Lung (tissue), 11 donors: ENCODE measurements at regions not wholly inside any gene's neighbourhood (a gene's known extent, or its start where the extent isn't known, plus 50 kb on each side); places are given as distances from the start of the nearest gene placed in this dataset.

Source experiments
- ATAC-seq: fragments of 200-7000 bp; cut with Tn5 transposase; one replicate; pipeline ENCODE4 v1.9.1; 2020; ENCODE audit warnings: moderate number of reproducible peaks; ENCODE audit not compliant: insufficient read depth, low FRiP score
- DNase-seq, 3 donors: peaks; one replicate each; pipeline ENCODE4 v3.0.0-alpha.2; 2013 to 2017
- H3K27ac ChIP-seq, 2 donors: one replicate each; pipeline ENCODE4 v1.5.1; 2013; ENCODE audit warnings: mild to moderate bottlenecking in 2 of 2, moderate library complexity in 2 of 2, control low read depth in 1 of 2, inconsistent platforms in 1 of 2, low read depth in 1 of 2, low read length in 1 of 2
- H3K27me3 ChIP-seq, 3 donors: one replicate each; pipeline ENCODE4 v1.5.1; 2013; ENCODE audit warnings: low read length in 2 of 3; ENCODE audit not compliant: control insufficient read depth in 3 of 3, insufficient read depth in 3 of 3
- H3K36me3 ChIP-seq, 4 donors: one replicate each; pipeline ENCODE4 v1.5.1; 2013; ENCODE audit warnings: low read length in 4 of 4, mild to moderate bottlenecking in 1 of 4, moderate library complexity in 1 of 4; ENCODE audit not compliant: control insufficient read depth in 4 of 4, insufficient read depth in 4 of 4
- H3K4me1 ChIP-seq, 5 donors: one replicate each; pipeline ENCODE4 v1.5.1; 2013; ENCODE audit warnings: low read length in 5 of 5, mild to moderate bottlenecking in 2 of 5, moderate library complexity in 1 of 5; ENCODE audit not compliant: control insufficient read depth in 5 of 5, insufficient read depth in 5 of 5
- H3K4me3 ChIP-seq: one replicate; pipeline ENCODE4 v1.5.1; 2013; ENCODE audit warnings: mild to moderate bottlenecking, control low read depth, moderate library complexity
- H3K9ac ChIP-seq, 2 donors: one replicate each; pipeline ENCODE4 v1.5.1; 2013; ENCODE audit warnings: low read length in 2 of 2, control low read depth in 1 of 2; ENCODE audit not compliant: insufficient read depth in 1 of 2
- H3K9me3 ChIP-seq, 4 donors: one replicate each; pipeline ENCODE4 v1.5.1; 2013; ENCODE audit warnings: low read length in 3 of 4, mild to moderate bottlenecking in 1 of 4, moderate library complexity in 1 of 4; ENCODE audit not compliant: control insufficient read depth in 4 of 4, insufficient read depth in 3 of 4
- CTCF ChIP-seq: IDR thresholded peaks from 2 replicates; pipeline ENCODE4 v1.5.1; 2012; ENCODE audit warnings: mild to moderate bottlenecking; ENCODE audit errors: control extremely low read depth, extremely low read depth
- whole genome bisulfite sequencing, 2 donors: extraction: QIAGEN DNeasy Blood & Tissue Kit; methylation state at CpG; one replicate each; pipeline ENCODE4 v1.1.7; 2013; 5-methylcytosine and 5-hydroxymethylcytosine counted together
- donor health status: control.
- donor health status: control.
- donor health status: Bipolar disorder and iron deficiency.
- donor health status: healthy.
- donor health status: DM: yes; HTN: yes; CAD: no.

- H3K9ac ChIP-seq, result no peak overlapping the region
- 28 to 30% methylated on average over 3 of the region's 3 CpGs for WGBS, 2 donors
- peak overlapping the region in 1 of 2 donors; percentile 74 for H3K27ac ChIP-seq
- DNase-seq (peak in 2 of 3 donors; percentile 41 to 73), ATAC-seq (no peak)
- H3K4me3 ChIP-seq, result no peak overlapping the region
- H3K9me3 ChIP-seq, result no peaks in the 10 kb centered on the region
- H3K36me3 ChIP-seq, result no peaks in the 10 kb centered on the region
- H3K4me1 ChIP-seq, result peaks cover 0 to 12% (median 0%) of the 10 kb centered on the region in 5 donors
- H3K27me3 ChIP-seq, result no peaks in the 10 kb centered on the region
- no peak for TF ChIP-seq CTCF
Observed at GRCh38 chr6:145044641-145045246, 690.6 kb downstream of the EPM2A start.

- ATAC-seq (no peak), DNase-seq (no peak)
- H3K27ac ChIP-seq, result no peak overlapping the region
- no peak overlapping the region for H3K4me3 ChIP-seq
- TF ChIP-seq CTCF, result no peak
- H3K36me3 ChIP-seq, result no peaks in the 10 kb centered on the region
- H3K27me3 ChIP-seq, result no peaks in the 10 kb centered on the region
- H3K9ac ChIP-seq, result no peak overlapping the region
- H3K4me1 ChIP-seq, result peaks cover 0 to 12% (median 0%) of the 10 kb centered on the region in 5 donors
- H3K9me3 ChIP-seq, result no peaks in the 10 kb centered on the region
Observed at GRCh38 chr6:145045582-145045981, 689.7 kb downstream of the EPM2A start.

GRCh38 chr6:145047891-145048290 lies 687.4 kb downstream of the EPM2A start:
- 33 to 68% methylated on average over 4 of the region's 4 CpGs for WGBS, 2 donors
- Histone ChIP-seq H3K27ac (no peak overlapping the region), H3K4me3 (no peak overlapping the region), H3K9me3 (no peaks in the 10 kb centered on the region), H3K9ac (no peak overlapping the region), H3K4me1 (peaks cover 0 to 12% (median 0%) of the 10 kb centered on the region in 5 donors), H3K36me3 (no peaks in the 10 kb centered on the region), H3K27me3 (no peaks in the 10 kb centered on the region)
- ATAC-seq (no peak), DNase-seq (no peak)
- TF ChIP-seq CTCF, result no peak

GRCh38 chr6:145051661-145052060 lies 683.7 kb downstream of the EPM2A start:
- Histone ChIP-seq H3K4me1 (no peaks in the 10 kb centered on the region), H3K4me3 (no peak overlapping the region), H3K9me3 (no peaks in the 10 kb centered on the region), H3K36me3 (no peaks in the 10 kb centered on the region), H3K27me3 (no peaks in the 10 kb centered on the region), H3K27ac (no peak overlapping the region), H3K9ac (no peak overlapping the region)
- DNase-seq (no peak), ATAC-seq (no peak)
- 76 to 85% methylated on average over 2 of the region's 2 CpGs for WGBS, 2 donors
- TF ChIP-seq CTCF, result no peak
